CD4-positive, alpha-beta T cell treated with Interleukin-15 for 1 hour (primary cell): ENCODE measurements at regions not wholly inside any gene's neighbourhood (a gene's known extent, or its start where the extent isn't known, plus 50 kb on each side); places are given as distances from the start of the nearest gene placed in this dataset.

Source experiments
- DNase-seq: peaks from one replicate; pipeline ENCODE4 v3.0.0-alpha.2; 2020

GRCh38 chr6:54574671-54575070 is 266.4 kb downstream of the TINAG start:
- DNase-seq = no peak

- DNase-seq = no peak
Measured at GRCh38 chr6:54578261-54578660, 268.3 kb upstream of the FAM83B start.

GRCh38 chr6:54579011-54579410 is 267.6 kb upstream of the FAM83B start:
- no peak for DNase-seq

- no peak for DNase-seq
Measured at GRCh38 chr6:54586251-54586650, 260.3 kb upstream of the FAM83B start.

- DNase-seq = no peak
Measured at GRCh38 chr6:54587277-54587676, 259.3 kb upstream of the FAM83B start.

GRCh38 chr6:54588176-54588575 is 258.4 kb upstream of the FAM83B start:
- DNase-seq = no peak

- DNase-seq = no peak
Measured at GRCh38 chr6:54595844-54596243, 250.7 kb upstream of the FAM83B start.

GRCh38 chr6:54598787-54599313 is 247.7 kb upstream of the FAM83B start:
- no peak for DNase-seq

- no peak for DNase-seq
Measured at GRCh38 chr6:54601600-54602300, 244.8 kb upstream of the FAM83B start.

GRCh38 chr6:54602591-54602990 is 244.0 kb upstream of the FAM83B start:
- DNase-seq = no peak

GRCh38 chr6:54609981-54610380 is 236.6 kb upstream of the FAM83B start:
- no peak for DNase-seq

- no peak for DNase-seq
Measured at GRCh38 chr6:54613596-54613995, 233.0 kb upstream of the FAM83B start.

GRCh38 chr6:54614499-54615195 is 231.9 kb upstream of the FAM83B start:
- no peak for DNase-seq

GRCh38 chr6:54617730-54618129 is 228.8 kb upstream of the FAM83B start:
- DNase-seq = no peak

GRCh38 chr6:54618572-54618971 is 228.0 kb upstream of the FAM83B start:
- DNase-seq = no peak

- DNase-seq = no peak
Measured at GRCh38 chr6:54619102-54619501, 227.5 kb upstream of the FAM83B start.

GRCh38 chr6:54621285-54621684 is 225.3 kb upstream of the FAM83B start:
- no peak for DNase-seq

GRCh38 chr6:54624216-54624615 is 222.4 kb upstream of the FAM83B start:
- no peak for DNase-seq

GRCh38 chr6:54624779-54625178 is 221.8 kb upstream of the FAM83B start:
- DNase-seq = no peak

GRCh38 chr6:54629131-54629530 is 217.4 kb upstream of the FAM83B start:
- DNase-seq = no peak

GRCh38 chr6:54632984-54633565 is 213.5 kb upstream of the FAM83B start:
- no peak for DNase-seq

GRCh38 chr6:54633601-54634000 is 213.0 kb upstream of the FAM83B start:
- no peak for DNase-seq

GRCh38 chr6:54640911-54641310 is 205.7 kb upstream of the FAM83B start:
- no peak for DNase-seq
